HEK293 (cell line): ENCODE measurements at regions not wholly inside any gene's neighbourhood (a gene's known extent, or its start where the extent isn't known, plus 50 kb on each side); places are given as distances from the start of the nearest gene placed in this dataset.

Source experiments
- CTCF ChIA-PET: fragments of 350-600 bp; formaldehyde crosslinking; extraction: SDS; loops from one replicate; lab custom pipeline; 2021; ENCODE audit warnings: antibody characterized with exemption; lab: Yijun Ruan, JAX
- POLR2A ChIA-PET: fragments of 300-600 bp; formaldehyde crosslinking; extraction: SDS; loops from one replicate; lab custom pipeline; 2020; ENCODE audit warnings: antibody characterized with exemption, inconsistent platforms; lab: Yijun Ruan, JAX
- H3K27ac ChIP-seq: fragments of 200-500 bp; sonication (Bioruptor generic); 2 replicates; pipeline ENCODE4 v1.5.1; 2014; ENCODE audit warnings: low read depth, low read length, control low read depth, inconsistent platforms; ENCODE audit errors: extremely low read depth
- H3K36me3 ChIP-seq, 2 experiments: fragments of 200-500 bp in 1 of 2; sonication (Bioruptor generic) in 1 of 2; 1 replicate in 1 of 2; 2 replicates in 1 of 2; pipeline ENCODE4 v1.5.1; 2014 to 2017; ENCODE audit warnings: inconsistent platforms in 2 of 2, low read length in 2 of 2; ENCODE audit not compliant: control insufficient read depth in 2 of 2, insufficient read depth in 1 of 2
- H3K4me1 ChIP-seq: fragments of 200-500 bp; sonication (Bioruptor generic); 2 replicates; pipeline ENCODE4 v1.5.1; 2014; ENCODE audit warnings: mild to moderate bottlenecking, low read length, inconsistent platforms; ENCODE audit not compliant: control insufficient read depth, insufficient read depth
- H3K4me3 ChIP-seq: 2 replicates; pipeline ENCODE4 v1.5.1; 2011; ENCODE audit warnings: low read depth, mild to moderate bottlenecking, control low read depth, low read length, moderate library complexity
- H3K9me3 ChIP-seq: fragments of 200-500 bp; sonication (Bioruptor generic); 2 replicates; pipeline ENCODE4 v1.5.1; 2014; ENCODE audit warnings: low read depth, low read length, inconsistent platforms; ENCODE audit not compliant: control insufficient read depth, insufficient read depth
- GLI4 ChIP-seq: fragments of 450-650 bp; formaldehyde crosslinking; IDR thresholded peaks from 2 replicates; pipeline ENCODE4 v1.5.1; 2016; ENCODE audit warnings: missing biosample characterization, missing genetic modification characterization
- KLF8 ChIP-seq: fragments of 450-650 bp; formaldehyde crosslinking; IDR thresholded peaks from 2 replicates; pipeline ENCODE4 v1.5.1; 2016; ENCODE audit warnings: missing biosample characterization, missing genetic modification characterization
- OSR2 ChIP-seq: fragments of 450-650 bp; formaldehyde crosslinking; IDR thresholded peaks from 2 replicates; pipeline ENCODE4 v1.5.1; 2016; ENCODE audit warnings: missing biosample characterization, missing genetic modification characterization
- PRDM6 ChIP-seq: fragments of 450-650 bp; formaldehyde crosslinking; IDR thresholded peaks from 2 replicates; pipeline ENCODE4 v1.5.1; 2017; ENCODE audit warnings: missing biosample characterization, missing genetic modification characterization
- REPIN1 ChIP-seq: fragments of 450-650 bp; formaldehyde crosslinking; IDR thresholded peaks from 2 replicates; pipeline ENCODE4 v1.5.1; 2017; ENCODE audit warnings: missing biosample characterization, missing genetic modification characterization, low read depth
- SCRT1 ChIP-seq: fragments of 450-650 bp; formaldehyde crosslinking; IDR thresholded peaks from 2 replicates; pipeline ENCODE4 v1.5.1; 2016; ENCODE audit warnings: missing biosample characterization, missing genetic modification characterization, borderline replicate concordance
- SCRT2 ChIP-seq: fragments of 450-650 bp; formaldehyde crosslinking; IDR thresholded peaks from 2 replicates; pipeline ENCODE4 v1.5.1; 2016; ENCODE audit warnings: missing biosample characterization, missing genetic modification characterization
- SP7 ChIP-seq: fragments of 450-650 bp; formaldehyde crosslinking; IDR thresholded peaks from 2 replicates; pipeline ENCODE4 v1.5.1; 2016; ENCODE audit warnings: missing biosample characterization, missing genetic modification characterization
- ZBTB10 ChIP-seq: fragments of 450-650 bp; formaldehyde crosslinking; IDR thresholded peaks from 2 replicates; pipeline ENCODE4 v1.5.1; 2016; ENCODE audit warnings: missing biosample characterization, missing genetic modification characterization
- ZBTB11 ChIP-seq: fragments of 450-650 bp; formaldehyde crosslinking; conservative IDR thresholded peaks from 2 replicates; pipeline ENCODE4 v1.5.1; 2016; ENCODE audit warnings: low read depth, missing biosample characterization, missing genetic modification characterization
- ZNF133 ChIP-seq: fragments of 450-650 bp; formaldehyde crosslinking; IDR thresholded peaks from 2 replicates; pipeline ENCODE4 v1.5.1; 2016; ENCODE audit warnings: missing biosample characterization, missing genetic modification characterization
- ZNF169 ChIP-seq: fragments of 450-650 bp; formaldehyde crosslinking; IDR thresholded peaks from 2 replicates; pipeline ENCODE4 v1.5.1; 2016; ENCODE audit warnings: missing biosample characterization, missing genetic modification characterization
- ZNF354C ChIP-seq: fragments of 450-650 bp; formaldehyde crosslinking; IDR thresholded peaks from 2 replicates; pipeline ENCODE4 v1.5.1; 2016; ENCODE audit warnings: missing biosample characterization, missing genetic modification characterization, low read depth, borderline replicate concordance
- ZNF521 ChIP-seq: fragments of 450-650 bp; formaldehyde crosslinking; IDR thresholded peaks from 2 replicates; pipeline ENCODE4 v1.5.1; 2017; ENCODE audit warnings: missing biosample characterization, mild to moderate bottlenecking, missing genetic modification characterization
- ZNF624 ChIP-seq: fragments of 450-650 bp; formaldehyde crosslinking; IDR thresholded peaks from 2 replicates; pipeline ENCODE4 v1.5.1; 2017; ENCODE audit warnings: missing biosample characterization, missing genetic modification characterization
- ZNF677 ChIP-seq: fragments of 450-650 bp; IDR thresholded peaks from 2 replicates; pipeline ENCODE4 v1.5.0; 2018; ENCODE audit warnings: missing biosample characterization, mild to moderate bottlenecking, missing genetic modification characterization, moderate library complexity
- ZNF701 ChIP-seq: fragments of 450-650 bp; formaldehyde crosslinking; IDR thresholded peaks from 2 replicates; pipeline ENCODE4 v1.5.1; 2016; ENCODE audit warnings: missing biosample characterization, missing genetic modification characterization
- ZNF776 ChIP-seq: fragments of 450-650 bp; formaldehyde crosslinking; IDR thresholded peaks from 2 replicates; pipeline ENCODE4 v1.5.0; 2017; ENCODE audit warnings: missing biosample characterization, missing genetic modification characterization, borderline replicate concordance
- ZNF837 ChIP-seq: fragments of 450-650 bp; formaldehyde crosslinking; IDR thresholded peaks from 2 replicates; pipeline ENCODE4 v1.5.1; 2016; ENCODE audit warnings: missing biosample characterization, missing genetic modification characterization
- TF ChIP-seq, protein P1 (sequence below): fragments of 450-650 bp; formaldehyde crosslinking; IDR thresholded peaks from 2 replicates; pipeline ENCODE4 v1.5.1; 2016; ENCODE audit warnings: missing biosample characterization, missing genetic modification characterization, low read depth

DNA sequence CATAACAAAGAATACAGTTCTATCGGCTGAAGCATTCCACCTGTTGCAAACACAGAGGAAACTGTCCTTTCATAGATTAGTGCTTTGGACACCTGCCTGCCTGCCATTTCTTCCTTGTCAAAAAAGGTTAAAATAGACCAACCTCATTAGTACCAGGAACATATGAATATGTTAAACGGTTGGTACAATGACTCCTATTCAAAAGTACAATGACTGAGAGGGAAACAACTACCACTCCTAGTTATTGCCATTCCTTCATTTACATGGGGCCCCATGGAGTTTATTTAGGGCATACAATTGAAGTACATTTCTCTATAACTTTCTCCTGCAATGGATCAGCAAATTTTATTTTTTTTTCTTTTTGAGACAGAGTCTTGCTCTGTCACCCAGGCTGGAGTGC, 77.4 kb upstream of the PIP5K1B start:
- ChIA-PET CTCF (no interaction called here), POLR2A (no interaction called here)
- H3K36me3 ChIP-seq, result no peaks in the 10 kb centered on the region
- H3K4me3 ChIP-seq, result no peak overlapping the region
- TF ChIP-seq ZNF701 (tag by site-specific recombination) (no peak), ZNF624 (tag by site-specific recombination) (no peak), SCRT1 (tag by site-specific recombination) (0 out of 2 replicates have a peak, but pooled peaks have one; percentile 20), ZNF169 (tag by site-specific recombination) (no peak), ZNF521 (tag by site-specific recombination) (no peak), SCRT2 (peak; percentile 48; the same call in 1 of the 2 replicates)
- TF ChIP-seq, protein P1, sequence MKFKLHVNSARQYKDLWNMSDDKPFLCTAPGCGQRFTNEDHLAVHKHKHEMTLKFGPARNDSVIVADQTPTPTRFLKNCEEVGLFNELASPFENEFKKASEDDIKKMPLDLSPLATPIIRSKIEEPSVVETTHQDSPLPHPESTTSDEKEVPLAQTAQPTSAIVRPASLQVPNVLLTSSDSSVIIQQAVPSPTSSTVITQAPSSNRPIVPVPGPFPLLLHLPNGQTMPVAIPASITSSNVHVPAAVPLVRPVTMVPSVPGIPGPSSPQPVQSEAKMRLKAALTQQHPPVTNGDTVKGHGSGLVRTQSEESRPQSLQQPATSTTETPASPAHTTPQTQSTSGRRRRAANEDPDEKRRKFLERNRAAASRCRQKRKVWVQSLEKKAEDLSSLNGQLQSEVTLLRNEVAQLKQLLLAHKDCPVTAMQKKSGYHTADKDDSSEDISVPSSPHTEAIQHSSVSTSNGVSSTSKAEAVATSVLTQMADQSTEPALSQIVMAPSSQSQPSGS (tag by site-specific recombination), result no peak
- H3K4me1 ChIP-seq, result no peaks in the 10 kb centered on the region
- H3K27ac ChIP-seq, result no peak overlapping the region
- H3K9me3 ChIP-seq, result no peaks in the 10 kb centered on the region

GRCh38 chr9:68629042-68629441, 76.0 kb upstream of the PIP5K1B start:
- TF ChIP-seq PRDM6 (tag by site-specific recombination) (no peak), REPIN1 (no peak), ZBTB11 (tag by site-specific recombination) (no peak), SP7 (tag by site-specific recombination) (no peak), GLI4 (tag by site-specific recombination) (no peak), OSR2 (tag by site-specific recombination) (no peak), ZNF133 (tag by site-specific recombination) (no peak), SCRT2 (no peak), KLF8 (tag by site-specific recombination) (no peak), ZNF776 (tag by site-specific recombination) (no peak), ZNF677 (tag by site-specific recombination) (no peak), ZNF837 (tag by site-specific recombination) (no peak), ZBTB10 (tag by site-specific recombination) (no peak), ZNF354C (no peak)
- H3K9me3 ChIP-seq, result no peaks in the 10 kb centered on the region
- H3K4me3 ChIP-seq, result no peak overlapping the region
- ChIA-PET POLR2A (no interaction called here), CTCF (no interaction called here)
- no peak overlapping the region for H3K27ac ChIP-seq
- no peaks in the 10 kb centered on the region for H3K4me1 ChIP-seq
- H3K36me3 ChIP-seq, result no peaks in the 10 kb centered on the region
